ENCODE measurements at regions not wholly inside any gene's neighbourhood (a gene's known extent, or its start where the extent isn't known, plus 50 kb on each side); places are given as distances from the start of the nearest gene placed in this dataset.

DNA sequence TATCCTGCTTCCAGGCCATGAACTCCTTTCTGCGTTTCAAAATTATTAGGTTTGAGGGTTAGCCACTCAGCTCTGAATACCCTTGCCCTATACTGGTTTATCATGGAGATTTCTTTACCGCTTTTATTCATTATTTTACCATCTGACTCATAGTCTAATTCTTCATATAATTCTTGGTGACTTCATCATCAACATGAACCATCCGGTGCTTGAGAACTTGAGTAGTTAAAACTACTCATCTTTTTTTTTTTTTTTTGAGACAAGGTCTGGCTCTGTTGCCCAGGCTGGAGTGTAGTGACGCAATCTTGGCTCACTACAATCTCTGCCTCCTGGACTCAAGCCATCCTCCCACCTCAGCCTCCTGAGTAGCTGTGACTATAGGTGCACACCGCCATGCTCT is 94.2 kb upstream of the LHCGR start:
- DNase-seq, result no peak

DNA sequence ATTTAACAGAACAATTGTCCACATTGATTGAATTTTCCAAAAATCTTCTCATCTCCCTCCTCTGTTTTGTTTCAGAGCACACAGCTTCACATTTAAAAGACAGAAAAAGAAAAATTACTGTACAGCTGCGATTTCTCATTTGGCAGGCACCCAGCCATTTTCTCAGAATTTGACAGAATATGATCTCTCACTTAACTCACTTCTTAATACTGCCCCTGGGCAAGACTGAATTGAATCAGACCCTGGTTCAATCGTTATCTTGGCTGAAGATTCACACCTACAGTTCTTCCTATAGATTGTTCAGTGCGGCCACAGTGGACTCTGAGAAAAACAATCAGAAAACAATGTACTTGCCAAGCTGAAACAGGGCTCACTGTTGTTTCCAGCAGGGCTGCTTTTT is 90.2 kb upstream of the LHCGR start:
- no peak for DNase-seq

DNA sequence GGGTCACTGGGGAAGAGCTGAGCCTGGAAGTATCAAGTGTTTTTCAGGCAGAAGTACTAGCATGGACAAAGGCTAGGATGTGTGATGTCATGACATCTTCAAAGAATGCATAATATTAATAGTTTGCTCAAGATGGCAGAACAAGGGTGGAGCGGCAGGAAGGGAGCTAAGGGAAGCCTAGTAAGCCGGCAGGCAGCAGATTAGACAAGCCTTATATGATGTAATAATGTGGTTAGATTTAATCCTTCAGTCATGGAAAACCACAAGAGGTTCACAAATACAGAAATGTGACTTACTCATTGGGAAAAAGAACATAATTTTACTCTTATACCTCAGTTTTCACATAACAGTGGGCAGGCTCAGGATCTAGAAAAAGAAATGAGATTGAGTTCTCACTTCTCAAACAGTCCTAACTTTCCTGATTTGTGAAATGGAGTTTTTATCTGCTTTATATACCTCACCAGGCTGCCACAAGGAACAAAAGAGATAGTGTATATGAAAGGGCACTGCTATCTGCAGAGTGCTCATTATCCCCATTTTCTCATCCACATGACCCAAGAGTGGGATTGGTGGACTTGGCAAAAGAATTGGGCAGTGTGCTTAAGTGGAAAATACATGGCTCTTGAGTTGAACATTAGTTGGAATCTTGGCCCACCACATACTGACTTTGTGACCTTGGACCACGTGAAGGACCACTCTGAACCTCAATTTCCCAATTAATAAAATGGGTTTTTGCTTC is 89.1 kb upstream of the LHCGR start:
- DNase-seq, result no peak

DNA sequence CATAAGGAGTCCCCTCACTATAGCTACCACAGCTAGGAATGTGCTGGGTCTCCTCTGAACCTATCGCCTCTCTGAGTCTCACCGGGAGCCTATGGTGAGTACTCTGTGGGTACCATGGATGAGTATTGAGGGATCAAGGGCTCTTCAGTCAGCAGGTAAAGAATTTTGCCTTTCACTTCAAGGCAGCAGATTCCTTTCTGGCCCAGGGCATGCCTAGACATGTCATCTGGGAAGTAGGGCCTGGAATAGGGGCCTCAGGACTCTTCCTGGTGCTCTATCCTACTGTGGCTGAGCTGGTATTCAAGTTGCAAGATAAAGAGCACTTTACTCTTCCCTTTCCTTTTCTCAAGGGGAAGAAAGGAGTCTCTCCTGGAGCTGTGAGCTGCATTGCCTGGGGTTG is 85.6 kb upstream of the LHCGR start:
- DNase-seq, result no peak

DNA sequence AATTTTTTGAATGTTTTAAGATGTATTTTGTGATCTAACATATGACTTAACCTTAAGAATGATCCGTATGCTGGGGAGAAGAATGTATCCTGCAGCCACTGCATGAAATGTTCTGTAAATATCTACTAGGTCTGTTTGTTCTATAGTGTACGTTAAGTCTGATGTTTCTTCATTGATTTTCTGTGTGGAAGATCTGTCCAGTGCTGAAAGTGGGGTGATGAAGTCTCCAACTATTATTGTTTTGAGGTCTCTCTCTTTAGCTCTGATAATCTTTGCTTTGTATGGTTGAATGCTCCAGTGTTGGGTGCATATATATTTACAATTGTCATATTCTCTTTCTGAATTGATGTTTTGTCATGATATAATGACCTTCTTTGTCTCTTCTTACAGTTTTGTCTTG is 82.5 kb upstream of the LHCGR start:
- no peak for DNase-seq

DNA sequence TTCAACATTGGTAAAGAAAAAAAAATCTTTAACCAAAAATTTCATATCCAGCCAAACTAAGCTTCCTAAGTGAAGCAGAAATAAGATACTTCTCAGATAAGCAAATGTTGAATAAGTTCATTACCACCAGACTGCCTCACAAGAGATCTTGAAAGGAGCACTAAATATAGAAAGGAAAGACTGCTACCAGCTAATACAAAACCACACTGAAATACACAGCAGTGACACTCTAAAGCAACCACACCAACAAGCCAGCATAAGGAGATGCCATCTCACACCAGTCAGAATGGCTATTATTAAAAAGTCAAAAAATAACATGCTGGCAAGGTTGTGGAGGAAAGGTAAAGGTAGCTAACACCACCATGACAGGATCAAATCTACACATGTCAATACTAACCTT is 74.0 kb upstream of the LHCGR start:
- DNase-seq, result no peak

DNA sequence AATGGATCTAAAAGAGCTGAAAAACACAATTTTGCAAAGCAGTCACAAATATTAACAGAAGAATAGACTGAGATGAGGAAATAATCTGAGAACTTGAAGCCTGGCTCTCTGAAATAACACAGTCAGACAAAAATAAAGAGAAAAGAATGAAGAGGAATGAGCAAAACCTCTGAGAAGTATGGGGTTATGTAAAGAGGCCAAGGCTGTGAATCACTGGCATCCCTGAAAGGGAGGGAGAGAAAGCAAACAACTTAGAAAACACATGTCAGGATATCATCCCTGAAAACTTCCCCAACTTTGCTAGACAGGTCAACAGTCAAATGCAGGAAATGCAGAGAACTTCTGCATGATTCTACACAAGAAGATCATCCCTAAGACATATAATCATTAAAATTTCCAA is 73.5 kb upstream of the LHCGR start:
- DNase-seq, result no peak

DNA sequence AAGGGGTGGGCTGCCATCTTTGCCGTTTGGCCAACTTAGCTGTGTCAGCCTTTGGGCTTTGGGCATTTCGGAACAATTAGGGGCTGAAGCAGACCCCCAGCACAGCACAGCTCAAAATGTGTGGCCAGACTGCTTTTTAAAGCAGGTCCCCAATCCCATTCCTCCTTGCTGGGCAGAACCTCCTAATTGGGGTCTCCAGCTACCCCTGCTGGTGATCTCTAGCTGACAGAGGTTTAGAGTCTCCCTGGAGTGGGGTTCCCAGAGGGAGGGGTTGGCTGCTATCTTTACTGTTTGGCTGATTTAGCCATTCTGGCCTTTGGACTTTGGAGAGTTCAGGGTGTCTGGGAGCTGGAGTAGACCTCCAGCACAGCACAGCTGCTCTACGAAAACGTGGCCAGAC is 71.5 kb upstream of the LHCGR start:
- no peak for DNase-seq

DNA sequence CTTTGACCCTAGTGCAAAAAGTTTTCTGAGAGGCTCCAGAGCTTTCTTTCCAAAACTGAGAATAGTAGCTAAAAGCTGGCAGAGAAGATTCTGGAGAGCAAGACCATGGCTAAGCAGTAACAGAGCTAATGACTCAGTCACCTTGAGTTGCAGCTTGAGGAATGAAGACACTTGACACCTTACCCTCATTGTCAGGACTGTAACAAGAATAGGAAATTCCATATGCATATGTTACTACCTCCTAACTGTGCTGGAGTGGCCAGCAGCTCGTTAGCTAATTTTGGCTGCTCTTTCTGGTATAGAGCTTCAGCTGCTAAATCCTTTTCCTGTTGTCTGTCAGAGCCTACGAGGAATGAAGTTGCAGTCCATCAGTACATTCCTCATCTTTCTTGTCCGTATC is 68.6 kb upstream of the LHCGR start:
- no peak for DNase-seq

DNA sequence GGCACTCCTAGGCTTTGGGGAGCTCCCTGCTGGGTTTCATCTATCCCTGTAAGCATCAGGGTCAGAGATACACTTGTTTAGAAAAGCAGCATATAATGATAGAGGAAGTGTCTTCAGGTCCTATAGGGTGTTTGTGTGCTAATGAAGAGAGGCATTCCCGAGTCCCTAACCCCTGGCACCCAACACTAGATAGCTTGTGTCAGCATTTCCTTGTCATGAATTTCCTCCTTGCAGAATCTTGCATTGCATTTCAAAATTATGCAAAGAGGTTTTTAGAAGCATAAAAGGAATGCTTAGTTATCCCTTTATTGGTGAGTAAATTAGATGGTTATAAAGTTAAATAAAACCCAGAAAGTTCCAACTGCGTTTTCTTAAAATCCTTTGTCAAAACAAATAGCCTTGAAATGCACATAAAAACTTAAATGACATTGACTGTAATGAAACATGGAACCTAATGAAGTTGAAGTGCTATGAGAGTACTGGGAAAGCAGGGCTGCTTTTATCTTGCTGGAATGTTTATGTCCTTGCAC is 63.7 kb upstream of the LHCGR start:
- DNase-seq, result no peak

DNA sequence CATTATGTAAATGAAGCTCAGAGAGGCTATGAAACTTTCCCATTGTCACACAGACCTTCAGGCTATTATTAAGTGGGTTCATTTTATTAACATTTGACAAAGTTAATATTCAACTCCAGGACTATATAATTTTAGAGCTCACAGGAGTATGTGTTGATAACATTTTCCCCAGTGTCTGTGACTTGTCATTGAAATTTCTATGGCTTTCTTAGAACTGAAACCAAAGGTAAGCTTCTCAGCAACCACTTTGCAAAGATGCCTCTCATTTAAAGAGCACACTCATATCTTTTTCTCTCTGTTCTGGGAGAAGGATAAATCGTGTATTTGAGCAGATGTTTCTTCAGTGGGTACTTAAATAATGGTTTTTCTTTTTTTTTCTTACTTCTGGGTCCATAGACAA is 61.8 kb upstream of the LHCGR start:
- no peak for DNase-seq

DNA sequence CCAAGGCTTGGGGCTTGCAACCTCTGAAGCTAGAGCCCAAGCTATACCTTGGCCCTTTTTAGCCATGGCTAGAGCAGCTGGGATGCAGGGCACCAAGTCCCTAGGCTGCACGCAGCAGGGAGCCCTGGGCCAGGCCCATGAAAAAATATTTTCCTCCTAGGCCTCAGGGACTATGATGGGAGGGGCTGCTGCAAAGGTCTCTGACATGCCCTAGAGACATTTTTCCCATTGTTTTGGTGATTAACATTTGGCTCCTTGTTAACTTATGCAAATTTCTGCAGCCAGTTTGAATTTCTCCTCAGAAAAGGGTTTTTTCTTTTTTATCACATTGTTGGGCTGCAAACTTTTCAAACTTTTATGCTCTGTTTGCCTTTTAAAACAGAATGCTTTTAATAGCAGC is 56.9 kb upstream of the LHCGR start:
- DNase-seq, result no peak

DNA sequence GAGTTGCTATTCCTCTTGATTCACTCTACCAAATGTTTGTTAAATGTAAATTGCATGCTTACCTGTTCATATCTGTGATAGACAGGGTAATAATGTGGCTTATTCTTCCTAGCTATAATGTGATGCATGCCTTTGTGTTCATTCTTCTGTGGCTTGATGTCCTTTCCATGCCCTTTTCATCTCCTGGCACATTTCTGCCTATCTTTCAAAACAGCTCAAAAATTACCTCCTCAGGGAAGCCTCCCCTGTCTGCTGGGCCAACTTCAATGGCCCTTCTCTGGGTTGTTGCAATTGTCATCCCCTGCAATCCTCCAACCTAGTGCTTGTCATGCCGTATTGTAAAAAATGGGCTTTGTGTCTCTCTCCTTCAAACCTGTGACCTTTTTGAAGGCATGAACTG is 52.8 kb upstream of the LHCGR start:
- DNase-seq, result no peak

Data from NCI-H510A treated with DMSO at 0.1 percent for 48 hours (cell line).